ENCODE measurements at regions not wholly inside any gene's neighbourhood (a gene's known extent, or its start where the extent isn't known, plus 50 kb on each side); places are given as distances from the start of the nearest gene placed in this dataset.

DNA sequence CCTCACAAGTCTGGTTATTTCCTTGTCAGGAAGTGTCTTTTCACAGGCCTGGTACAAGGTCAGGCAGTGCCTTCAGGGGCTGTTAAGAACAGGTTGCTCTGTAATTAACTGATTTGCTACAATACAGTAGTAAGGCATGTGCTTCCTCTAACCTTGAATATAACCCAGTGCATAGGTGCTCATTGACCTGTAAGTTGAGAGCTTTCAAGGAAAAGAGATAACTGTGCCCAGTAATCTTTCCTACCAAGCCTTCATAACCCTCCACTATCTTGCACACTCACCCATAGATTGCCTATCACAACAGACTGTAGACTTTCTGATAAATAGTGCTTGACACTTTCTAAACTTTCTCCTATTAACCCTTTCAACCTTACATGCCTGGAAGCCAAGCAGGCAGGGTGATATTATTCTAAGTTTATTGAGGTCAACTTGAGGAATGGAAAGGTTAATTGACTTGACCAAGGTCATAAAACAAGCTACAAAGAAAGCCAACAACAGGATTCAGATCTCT lies 148.1 kb downstream of the PPARGC1A start:
- no peaks in the 10 kb centered on the region for H3K27me3 Mint-ChIP-seq
- no peaks in the 10 kb centered on the region for H3K36me3 Mint-ChIP-seq
- H3K4me3 Mint-ChIP-seq = no peak overlapping the region
- no peaks in the 10 kb centered on the region for H3K4me1 Mint-ChIP-seq
- H3K27ac Mint-ChIP-seq = no peak overlapping the region
- H3K9me3 Mint-ChIP-seq = no peaks in the 10 kb centered on the region
- DNase-seq = no peak

DNA sequence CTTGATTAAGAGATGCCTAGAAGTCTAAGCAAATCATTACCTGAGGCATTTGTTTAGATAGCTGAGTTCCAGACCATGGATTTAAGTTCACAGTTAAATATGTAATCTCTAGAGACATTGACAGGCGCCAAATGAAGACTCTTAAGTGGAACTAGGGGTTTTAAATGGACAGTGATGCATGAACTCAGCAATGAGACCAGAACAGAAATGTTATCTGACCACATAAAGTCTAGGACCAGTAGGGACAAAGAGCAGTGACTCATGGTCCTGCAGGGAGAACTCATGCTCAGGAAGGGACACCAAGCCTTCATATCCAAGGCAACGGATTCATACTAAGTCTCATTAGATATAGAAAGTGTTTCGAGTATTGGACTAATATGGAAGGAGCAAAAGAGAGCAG lies 152.3 kb downstream of the PPARGC1A start:
- H3K27ac Mint-ChIP-seq = no peak overlapping the region
- no peaks in the 10 kb centered on the region for H3K9me3 Mint-ChIP-seq
- H3K4me3 Mint-ChIP-seq = no peak overlapping the region
- no peaks in the 10 kb centered on the region for H3K36me3 Mint-ChIP-seq
- H3K4me1 Mint-ChIP-seq = no peaks in the 10 kb centered on the region
- no peaks in the 10 kb centered on the region for H3K27me3 Mint-ChIP-seq
- DNase-seq = no peak

DNA sequence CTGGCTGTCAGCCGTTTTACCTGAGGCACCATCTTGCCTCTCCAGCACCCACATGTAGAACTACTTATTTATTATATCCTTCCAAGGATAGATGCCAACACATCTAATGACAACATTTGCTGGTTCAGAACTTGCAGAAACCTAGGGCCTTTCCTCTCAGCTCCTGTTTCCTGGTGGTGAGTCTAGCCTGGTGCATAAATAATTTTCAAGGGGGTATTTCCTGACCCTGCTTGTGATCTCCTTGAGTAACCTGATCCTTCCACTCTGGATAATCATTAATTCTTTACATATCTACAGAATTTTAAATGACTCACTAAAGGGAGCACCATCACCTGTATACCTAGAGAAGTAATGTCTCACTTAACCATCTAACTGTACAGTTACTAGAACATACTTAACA lies 153.4 kb downstream of the PPARGC1A start:
- DNase-seq = no peak
- no peak overlapping the region for H3K4me3 Mint-ChIP-seq
- no peak overlapping the region for H3K27ac Mint-ChIP-seq
- H3K36me3 Mint-ChIP-seq = no peaks in the 10 kb centered on the region
- H3K4me1 Mint-ChIP-seq = no peaks in the 10 kb centered on the region
- H3K9me3 Mint-ChIP-seq = no peaks in the 10 kb centered on the region
- no peaks in the 10 kb centered on the region for H3K27me3 Mint-ChIP-seq

DNA sequence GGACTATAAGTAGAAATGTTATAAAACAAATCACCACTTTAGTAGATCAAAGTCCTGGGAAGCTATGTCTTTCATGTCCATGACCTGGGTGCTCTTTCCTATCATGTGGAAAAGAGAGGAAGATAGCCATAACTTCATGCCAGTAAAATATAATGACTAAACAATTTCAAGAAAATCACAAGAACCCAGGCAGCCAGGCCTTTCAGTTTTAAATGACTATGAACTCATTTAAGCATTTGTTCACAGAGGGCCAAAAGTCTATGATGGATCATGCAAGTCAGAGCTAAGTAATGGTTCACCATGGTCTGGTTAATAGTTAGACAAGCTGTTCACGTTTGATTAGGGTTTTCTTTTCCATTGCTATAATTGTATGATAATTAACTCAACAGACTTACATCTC lies 155.8 kb downstream of the PPARGC1A start:
- H3K4me1 Mint-ChIP-seq = no peaks in the 10 kb centered on the region
- H3K27me3 Mint-ChIP-seq = no peaks in the 10 kb centered on the region
- no peak overlapping the region for H3K27ac Mint-ChIP-seq
- H3K9me3 Mint-ChIP-seq = no peaks in the 10 kb centered on the region
- no peak for DNase-seq
- H3K36me3 Mint-ChIP-seq = no peaks in the 10 kb centered on the region
- H3K4me3 Mint-ChIP-seq = no peak overlapping the region

DNA sequence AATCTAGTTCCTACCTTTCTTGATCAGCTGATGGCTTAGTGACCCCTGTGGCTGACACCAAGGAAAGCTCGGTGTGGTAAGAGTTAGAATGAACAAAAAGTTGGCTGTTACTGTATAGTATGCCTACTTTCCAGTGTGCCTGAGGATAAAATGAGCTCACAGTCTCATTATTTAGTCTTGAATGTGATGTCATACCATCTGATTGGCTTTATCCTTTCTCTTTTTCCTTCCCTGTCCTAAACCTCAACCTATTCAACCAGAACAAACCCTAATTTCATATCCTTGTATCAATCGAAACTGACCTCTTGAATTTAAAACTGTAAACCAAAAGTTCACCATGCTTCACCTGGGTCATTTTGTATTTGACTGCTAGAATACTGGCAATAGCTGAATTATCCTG lies 156.4 kb downstream of the PPARGC1A start:
- DNase-seq = no peak
- Mint-ChIP-seq H3K36me3 (no peaks in the 10 kb centered on the region), H3K4me1 (no peaks in the 10 kb centered on the region), H3K9me3 (no peaks in the 10 kb centered on the region), H3K27ac (no peak overlapping the region), H3K4me3 (no peak overlapping the region), H3K27me3 (no peaks in the 10 kb centered on the region)

DNA sequence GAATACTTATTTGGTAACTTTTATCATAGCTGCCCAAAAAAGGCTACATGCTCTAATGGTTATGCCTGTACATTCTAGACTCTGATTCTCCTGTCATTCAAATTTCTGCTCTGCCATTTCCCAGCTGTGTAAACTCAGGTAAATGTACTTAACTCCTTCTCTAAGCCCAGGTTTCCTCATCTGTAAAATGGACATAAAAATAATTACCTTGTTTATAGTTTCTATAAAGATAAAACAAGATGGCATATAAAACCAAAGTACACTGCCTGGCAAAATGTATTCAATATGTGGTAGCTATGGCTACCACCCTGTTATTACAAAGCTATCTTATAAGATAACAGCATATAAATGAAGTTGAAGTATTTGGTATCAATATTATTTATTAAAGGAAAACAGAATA lies 158.8 kb downstream of the PPARGC1A start:
- Mint-ChIP-seq H3K36me3 (no peaks in the 10 kb centered on the region), H3K9me3 (no peaks in the 10 kb centered on the region), H3K4me3 (no peak overlapping the region), H3K4me1 (no peaks in the 10 kb centered on the region), H3K27me3 (no peaks in the 10 kb centered on the region), H3K27ac (no peak overlapping the region)
- no peak for DNase-seq

DNA sequence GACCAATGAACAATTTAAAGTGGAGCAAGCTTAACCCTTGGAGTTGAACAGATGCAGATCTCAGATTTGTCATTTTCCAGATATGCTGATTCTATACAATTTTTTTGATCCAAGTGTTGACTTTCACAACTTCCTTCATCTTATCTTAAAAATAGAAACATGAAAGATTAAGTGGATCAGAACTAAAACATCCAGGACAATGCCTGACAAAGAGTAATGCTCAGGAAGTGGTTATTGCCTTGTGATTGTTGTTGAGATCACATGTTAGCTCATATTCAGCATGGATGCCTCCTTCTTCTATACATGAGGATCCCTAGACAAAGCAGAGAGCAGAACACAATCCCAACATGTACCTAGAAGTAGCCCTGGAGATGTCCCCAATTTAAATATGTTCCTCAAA lies 160.9 kb downstream of the PPARGC1A start:
- DNase-seq = no peak
- no peaks in the 10 kb centered on the region for H3K9me3 Mint-ChIP-seq
- H3K27ac Mint-ChIP-seq = no peak overlapping the region
- no peaks in the 10 kb centered on the region for H3K36me3 Mint-ChIP-seq
- no peaks in the 10 kb centered on the region for H3K4me1 Mint-ChIP-seq
- no peaks in the 10 kb centered on the region for H3K27me3 Mint-ChIP-seq
- H3K4me3 Mint-ChIP-seq = no peak overlapping the region

DNA sequence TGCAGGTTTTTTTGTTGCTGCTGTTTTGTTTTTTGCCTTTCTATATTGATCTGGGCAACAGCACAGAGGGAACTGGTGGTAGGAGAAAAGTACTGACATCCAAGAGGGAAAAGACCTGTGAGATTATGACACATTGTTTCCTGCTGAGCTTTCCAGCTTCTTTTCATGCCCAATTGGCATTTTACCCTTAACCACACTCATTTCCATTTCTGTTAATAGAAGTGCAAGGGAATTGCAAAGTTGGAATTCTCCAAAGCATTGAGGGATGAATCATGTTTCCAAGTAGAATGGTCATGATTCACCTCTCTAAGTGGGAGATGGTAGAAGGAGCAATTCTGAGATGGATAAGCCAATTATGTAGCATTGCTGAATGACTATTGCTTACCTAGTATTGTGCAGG lies 161.5 kb downstream of the PPARGC1A start:
- Mint-ChIP-seq H3K27me3 (no peaks in the 10 kb centered on the region), H3K27ac (no peak overlapping the region), H3K4me3 (no peak overlapping the region), H3K9me3 (no peaks in the 10 kb centered on the region), H3K4me1 (no peaks in the 10 kb centered on the region), H3K36me3 (no peaks in the 10 kb centered on the region)
- no peak for DNase-seq

DNA sequence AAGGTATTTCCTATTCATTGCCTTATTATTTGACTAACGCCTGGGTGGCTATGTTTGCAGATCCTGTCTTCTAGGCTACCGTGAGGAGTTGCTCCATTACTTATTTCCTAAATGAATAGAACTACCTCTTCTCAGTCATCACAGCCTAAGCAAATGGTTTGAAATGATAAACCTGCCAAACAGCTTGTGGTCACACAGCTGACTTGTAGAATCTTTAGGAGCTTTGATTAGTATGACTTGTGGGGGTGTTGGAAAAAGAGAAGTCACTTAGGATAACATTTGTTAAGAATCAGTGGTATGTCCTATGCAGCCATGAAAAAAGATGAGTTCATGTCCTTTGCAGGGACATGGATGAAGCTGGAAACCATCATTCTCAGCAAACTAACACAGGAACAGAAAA lies 169.3 kb downstream of the PPARGC1A start:
- Mint-ChIP-seq H3K9me3 (no peaks in the 10 kb centered on the region), H3K27me3 (no peaks in the 10 kb centered on the region), H3K27ac (no peak overlapping the region), H3K4me1 (no peaks in the 10 kb centered on the region), H3K36me3 (no peaks in the 10 kb centered on the region), H3K4me3 (no peak overlapping the region)
- no peak for DNase-seq

DNA sequence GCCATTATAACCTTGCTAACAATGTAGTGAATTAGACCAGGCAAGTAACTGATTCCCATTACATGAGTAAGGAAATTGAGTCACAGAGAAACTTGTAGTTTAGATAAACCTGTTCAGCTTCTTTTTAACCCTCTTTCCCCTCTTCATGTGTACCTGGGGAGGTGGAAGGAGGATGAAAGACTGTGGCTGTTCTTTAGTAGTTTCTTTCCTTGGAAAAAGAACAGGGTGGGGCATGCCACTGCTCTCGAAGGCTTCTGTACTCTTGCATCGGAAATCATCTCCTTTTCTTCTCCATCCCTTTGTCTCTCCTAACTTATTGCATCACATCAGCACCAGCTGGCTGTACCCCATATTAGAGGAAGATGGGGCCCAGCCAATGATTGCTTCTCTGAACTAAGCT lies 171.4 kb downstream of the PPARGC1A start:
- Mint-ChIP-seq H3K27ac (no peak overlapping the region), H3K4me1 (no peaks in the 10 kb centered on the region), H3K27me3 (no peaks in the 10 kb centered on the region), H3K4me3 (no peak overlapping the region), H3K9me3 (no peaks in the 10 kb centered on the region), H3K36me3 (no peaks in the 10 kb centered on the region)
- DNase-seq = no peak

DNA sequence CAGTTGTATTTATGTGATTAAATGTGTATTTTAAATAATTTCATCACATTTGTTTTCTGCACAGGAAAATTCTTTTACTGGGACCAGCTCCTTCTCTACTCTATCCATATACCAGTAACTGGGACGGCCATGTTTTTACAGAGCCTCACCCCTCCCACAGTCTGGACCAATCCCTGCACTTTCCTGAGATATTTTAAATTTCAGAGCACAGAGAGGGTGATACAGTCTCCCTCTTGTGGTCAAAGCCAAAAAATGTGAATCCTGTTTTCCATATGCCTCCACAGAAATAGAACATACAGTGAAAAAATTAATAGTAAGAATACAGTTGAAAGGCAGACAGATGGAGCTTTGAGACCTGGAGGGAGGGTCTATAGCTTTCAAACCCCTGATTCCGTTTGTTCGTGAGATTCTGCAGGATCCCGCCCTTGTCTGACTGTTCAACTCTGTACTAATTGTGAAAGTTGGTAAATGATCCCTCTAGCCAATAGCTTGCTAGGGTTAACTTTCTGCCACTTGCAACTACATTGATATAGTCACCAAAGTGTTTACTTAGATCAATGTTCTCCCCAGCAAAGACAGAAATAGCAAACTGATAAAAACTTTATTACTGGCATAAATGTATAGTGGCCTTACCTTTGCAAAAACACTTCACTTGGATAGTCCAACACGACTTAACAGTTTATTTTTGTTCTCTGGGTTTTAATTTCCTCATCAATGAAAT lies 172.2 kb downstream of the PPARGC1A start:
- no peaks in the 10 kb centered on the region for H3K4me1 Mint-ChIP-seq
- no peak overlapping the region for H3K27ac Mint-ChIP-seq
- H3K27me3 Mint-ChIP-seq = no peaks in the 10 kb centered on the region
- H3K9me3 Mint-ChIP-seq = no peaks in the 10 kb centered on the region
- H3K4me3 Mint-ChIP-seq = no peak overlapping the region
- H3K36me3 Mint-ChIP-seq = no peaks in the 10 kb centered on the region
- DNase-seq = no peak

DNA sequence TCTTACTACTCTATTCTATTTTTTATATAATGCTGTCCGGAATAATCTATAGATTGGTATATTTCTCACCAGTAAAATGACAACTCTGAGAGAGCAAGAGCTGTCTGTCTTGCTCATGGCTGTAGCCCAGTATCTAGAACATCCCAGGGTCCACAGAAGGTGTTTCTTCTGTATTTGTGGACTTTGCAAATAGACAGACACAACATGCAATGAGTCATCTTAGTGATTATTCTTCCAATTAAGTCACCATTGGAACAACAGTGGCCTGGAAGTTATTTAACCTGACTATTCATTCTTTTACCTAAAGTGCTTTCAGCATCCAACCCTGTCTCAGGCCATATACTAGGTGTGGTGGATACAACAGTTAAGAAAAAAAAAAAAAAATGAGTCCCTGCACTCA lies 179.5 kb downstream of the PPARGC1A start:
- no peaks in the 10 kb centered on the region for H3K27me3 Mint-ChIP-seq
- no peaks in the 10 kb centered on the region for H3K9me3 Mint-ChIP-seq
- no peak overlapping the region for H3K4me3 Mint-ChIP-seq
- H3K4me1 Mint-ChIP-seq = no peaks in the 10 kb centered on the region
- no peak for DNase-seq
- H3K27ac Mint-ChIP-seq = no peak overlapping the region
- no peaks in the 10 kb centered on the region for H3K36me3 Mint-ChIP-seq

DNA sequence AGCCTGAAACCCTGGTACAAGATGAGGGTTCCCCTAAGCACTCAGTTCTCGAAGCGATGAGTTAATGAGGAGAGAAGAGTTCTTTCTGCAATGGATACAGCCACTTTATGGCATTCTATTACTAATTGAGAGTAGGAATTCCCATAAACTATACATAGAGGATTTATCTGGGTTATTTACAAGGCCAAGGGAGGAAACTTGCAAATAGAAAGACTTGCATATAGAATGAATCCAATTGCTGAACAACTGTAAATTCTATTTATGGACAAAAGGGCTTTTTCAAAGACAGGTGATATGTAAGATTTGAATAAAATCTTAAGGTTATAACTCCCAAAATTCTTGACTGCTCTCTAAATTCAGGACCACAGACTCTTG lies 182.2 kb downstream of the PPARGC1A start:
- no peaks in the 10 kb centered on the region for H3K27me3 Mint-ChIP-seq
- H3K27ac Mint-ChIP-seq = no peak overlapping the region
- H3K9me3 Mint-ChIP-seq = no peaks in the 10 kb centered on the region
- H3K36me3 Mint-ChIP-seq = no peaks in the 10 kb centered on the region
- H3K4me1 Mint-ChIP-seq = no peaks in the 10 kb centered on the region
- H3K4me3 Mint-ChIP-seq = no peak overlapping the region
- DNase-seq = no peak

DNA sequence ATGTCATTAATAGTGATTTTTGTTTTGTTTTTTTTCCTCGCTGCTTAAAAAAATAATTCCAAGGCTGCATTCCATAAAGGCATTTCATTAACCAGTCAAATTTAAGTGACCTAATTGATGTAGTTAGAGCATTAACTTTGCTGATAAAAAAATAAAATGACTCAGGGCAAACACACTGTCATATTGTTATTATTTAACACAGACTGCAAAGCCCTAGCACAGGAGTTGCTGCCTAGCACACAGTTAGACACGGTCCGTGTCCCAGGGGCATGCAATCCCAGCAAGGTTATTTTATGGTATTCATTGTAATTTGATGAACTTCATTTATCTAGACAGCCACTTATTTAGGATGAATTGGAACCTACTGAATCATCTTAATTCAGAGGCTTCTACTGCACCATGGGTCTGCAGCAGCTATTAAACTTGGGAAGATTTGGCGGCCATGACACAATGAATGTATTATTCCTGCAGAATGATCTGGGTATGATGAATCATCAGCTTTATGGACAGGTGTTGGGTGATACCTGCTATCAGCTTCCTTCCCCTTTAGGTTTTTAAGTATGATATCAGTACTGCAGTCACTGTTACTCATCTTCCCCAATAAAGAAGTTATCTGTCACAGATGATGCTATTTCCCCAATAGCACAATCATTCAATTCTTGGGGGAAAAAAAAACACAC lies 182.7 kb downstream of the PPARGC1A start:
- H3K4me1 Mint-ChIP-seq = no peaks in the 10 kb centered on the region
- no peaks in the 10 kb centered on the region for H3K36me3 Mint-ChIP-seq
- H3K27me3 Mint-ChIP-seq = no peaks in the 10 kb centered on the region
- DNase-seq = no peak
- H3K27ac Mint-ChIP-seq = no peak overlapping the region
- no peaks in the 10 kb centered on the region for H3K9me3 Mint-ChIP-seq
- H3K4me3 Mint-ChIP-seq = no peak overlapping the region

DNA sequence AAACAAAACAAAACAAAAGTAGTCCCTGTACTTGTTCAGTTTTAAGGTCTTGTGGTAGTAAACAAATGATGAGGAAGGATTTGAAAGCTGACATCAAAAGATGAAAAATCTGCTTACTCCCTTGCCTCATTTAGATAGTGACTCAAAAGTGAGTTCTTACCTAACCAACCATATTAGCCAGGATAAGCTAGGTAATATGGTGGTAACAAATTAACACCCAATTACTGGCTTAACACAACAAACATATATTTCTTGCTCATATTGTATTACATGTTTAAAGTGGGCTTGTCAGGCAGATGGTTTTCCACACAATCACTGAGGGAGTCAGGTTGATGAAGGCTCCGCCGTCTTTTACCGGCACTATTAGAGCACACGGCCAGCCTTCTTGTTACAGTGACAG lies 189.7 kb downstream of the PPARGC1A start:
- Mint-ChIP-seq H3K27me3 (peaks cover 4% of the 10 kb centered on the region), H3K4me1 (no peaks in the 10 kb centered on the region), H3K9me3 (no peaks in the 10 kb centered on the region), H3K4me3 (no peak overlapping the region), H3K36me3 (no peaks in the 10 kb centered on the region), H3K27ac (no peak overlapping the region)
- DNase-seq = no peak

DNA sequence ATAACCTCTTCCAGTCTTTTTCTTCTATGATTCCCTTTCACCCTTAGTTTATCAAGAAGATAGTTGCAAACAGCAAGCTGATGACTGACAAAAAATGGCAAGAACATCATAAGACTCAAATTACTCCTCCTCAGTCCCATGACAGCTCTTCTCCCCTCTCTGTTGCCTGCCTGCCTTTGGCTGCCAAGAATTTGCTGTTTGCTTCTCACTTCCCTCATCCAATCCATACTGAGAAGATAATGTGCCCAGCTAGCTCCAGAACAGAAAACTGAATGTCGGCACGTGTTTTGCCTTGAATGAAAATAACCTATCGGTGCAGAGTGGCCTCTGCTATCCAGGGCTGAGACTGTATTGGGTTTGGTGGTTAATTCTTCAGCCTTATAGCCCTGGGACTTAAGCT lies 192.1 kb downstream of the PPARGC1A start:
- no peaks in the 10 kb centered on the region for H3K4me1 Mint-ChIP-seq
- peaks cover 4% of the 10 kb centered on the region for H3K27me3 Mint-ChIP-seq
- H3K9me3 Mint-ChIP-seq = no peaks in the 10 kb centered on the region
- no peak for DNase-seq
- no peak overlapping the region for H3K27ac Mint-ChIP-seq
- no peak overlapping the region for H3K4me3 Mint-ChIP-seq
- no peaks in the 10 kb centered on the region for H3K36me3 Mint-ChIP-seq
